GM23338 (cell line): ENCODE measurements at regions not wholly inside any gene's neighbourhood (a gene's known extent, or its start where the extent isn't known, plus 50 kb on each side); places are given as distances from the start of the nearest gene placed in this dataset.

Source experiments
- ATAC-seq: fragments of 200-7000 bp; cut with Tn5 transposase; 3 replicates; pipeline ENCODE4 v1.9.1; 2020
- DNase-seq: peaks from one replicate; pipeline ENCODE4 v3.0.0-alpha.2; 2015; ENCODE audit warnings: low spot score
- H2AFZ ChIP-seq: fragments of 200-600 bp; sonication (generic); 2 replicates; pipeline ENCODE4 v1.8.0; 2016; ENCODE audit warnings: antibody characterized with exemption, mild to moderate bottlenecking, moderate library complexity
- H3F3A ChIP-seq: fragments of 200-600 bp; sonication (generic); replicated peaks from 2 replicates; pipeline ENCODE4 v1.8.0; 2017; ENCODE audit warnings: antibody characterized with exemption, mixed run types, low read depth
- H3K27ac ChIP-seq: fragments of 200-600 bp; sonication (generic); 2 replicates; pipeline ENCODE4 v1.6.1; 2016; ENCODE audit warnings: low read depth
- H3K27me3 ChIP-seq: fragments of 200-600 bp; sonication (generic); 2 replicates; pipeline ENCODE4 v1.8.0; 2016; ENCODE audit warnings: mild to moderate bottlenecking, mixed run types, moderate library complexity; ENCODE audit not compliant: insufficient read depth
- H3K36me3 ChIP-seq: fragments of 200-600 bp; sonication (generic); 2 replicates; pipeline ENCODE4 v1.8.0; 2016; ENCODE audit warnings: mild to moderate bottlenecking; ENCODE audit not compliant: insufficient read depth
- H3K4me1 ChIP-seq: fragments of 200-600 bp; sonication (generic); 2 replicates; pipeline ENCODE4 v1.8.0; 2016; ENCODE audit warnings: mild to moderate bottlenecking, moderate library complexity; ENCODE audit not compliant: insufficient read depth
- H3K4me2 ChIP-seq: fragments of 200-600 bp; sonication (generic); 2 replicates; pipeline ENCODE4 v1.7.1; 2017; ENCODE audit warnings: mixed run types
- H3K4me3 ChIP-seq: fragments of 200-600 bp; sonication (generic); 2 replicates; pipeline ENCODE4 v1.6.1; 2016; ENCODE audit warnings: mixed run types
- H3K79me2 ChIP-seq: fragments of 200-600 bp; sonication (generic); replicated peaks from 2 replicates; pipeline ENCODE4 v1.8.0; 2017; ENCODE audit warnings: mild to moderate bottlenecking; ENCODE audit not compliant: insufficient read depth
- H3K9me2 ChIP-seq: fragments of 200-600 bp; sonication (generic); 2 replicates; pipeline ENCODE4 v1.8.0; 2017; ENCODE audit not compliant: insufficient read depth
- H4K20me1 ChIP-seq: fragments of 200-600 bp; sonication (generic); replicated peaks from 2 replicates; pipeline ENCODE4 v1.8.0; 2017; ENCODE audit warnings: mild to moderate bottlenecking; ENCODE audit not compliant: insufficient read depth
- H3K27ac Mint-ChIP-seq: 2 replicates; pipeline ENCODE4 v1.8.0; 2020; ENCODE audit warnings: inconsistent platforms, mild to moderate bottlenecking, moderate library complexity, mixed read lengths
- H3K27me3 Mint-ChIP-seq: 3 replicates; pipeline ENCODE4 v1.8.0; 2022; ENCODE audit warnings: low read depth, mild to moderate bottlenecking, moderate library complexity, mixed read lengths, inconsistent platforms; ENCODE audit not compliant: insufficient read depth, poor library complexity
- H3K36me3 Mint-ChIP-seq: 3 replicates; pipeline ENCODE4 v1.8.0; 2021; ENCODE audit warnings: low read depth, mild to moderate bottlenecking, inconsistent platforms, moderate library complexity, mixed read lengths
- H3K4me1 Mint-ChIP-seq: 3 replicates; pipeline ENCODE4 v1.8.0; 2020; ENCODE audit warnings: mild to moderate bottlenecking, inconsistent platforms, mixed read lengths
- H3K4me3 Mint-ChIP-seq: 3 replicates; pipeline ENCODE4 v1.8.0; 2021; ENCODE audit warnings: moderate library complexity, mild to moderate bottlenecking, inconsistent platforms, mixed read lengths
- H3K9me3 Mint-ChIP-seq: 3 replicates; pipeline ENCODE4 v1.8.0; 2020; ENCODE audit warnings: moderate library complexity, mild to moderate bottlenecking, inconsistent platforms, mixed read lengths
- EZH2 ChIP-seq: fragments of 200-600 bp; sonication (generic); IDR thresholded peaks from one replicate; pipeline ENCODE4 v1.8.0; 2017; ENCODE audit warnings: antibody characterized with exemption, mild to moderate bottlenecking, low read depth; ENCODE audit not compliant: unreplicated experiment
- JUNB ChIP-seq: IDR thresholded peaks from one replicate; pipeline ENCODE4 v1.6.1; 2016; ENCODE audit warnings: antibody characterized with exemption; ENCODE audit not compliant: unreplicated experiment
- NANOG ChIP-seq: IDR thresholded peaks from 2 replicates; pipeline ENCODE4 v1.6.1; 2016; ENCODE audit warnings: antibody characterized with exemption, borderline replicate concordance
- POLR2AphosphoS5 ChIP-seq: IDR thresholded peaks from 2 replicates; pipeline ENCODE4 v1.6.1; 2016; ENCODE audit warnings: antibody characterized with exemption, low read depth
- ZNF114 ChIP-seq: fragments of 250-450 bp; sonication (Bioruptor Pico); IDR thresholded peaks from 2 replicates; pipeline ENCODE4 v1.5.0; 2020; ENCODE audit warnings: mild to moderate bottlenecking, moderate library complexity
- ZNF331 ChIP-seq: fragments of 250-450 bp; sonication (Bioruptor Pico); IDR thresholded peaks from 2 replicates; pipeline ENCODE4 v1.5.0; 2020; ENCODE audit warnings: low read depth, mild to moderate bottlenecking, moderate library complexity
- TF ChIP-seq, protein P1 (sequence below): IDR thresholded peaks from 2 replicates; pipeline ENCODE4 v1.6.1; 2016; ENCODE audit warnings: antibody characterized with exemption
- TF ChIP-seq, protein P2 (sequence below), 2 experiments: fragments of 200-600 bp in 1 of 2; sonication (generic) in 1 of 2; conservative IDR thresholded peaks; 2 replicates each; pipeline versions ENCODE4 v1.5.1 to v1.6.1; 2016 to 2017; ENCODE audit warnings: antibody characterized with exemption in 2 of 2, low read depth in 2 of 2, mild to moderate bottlenecking in 2 of 2, moderate library complexity in 1 of 2
- TF ChIP-seq, protein P3 (sequence below): fragments of 250-450 bp; sonication (Bioruptor Pico); IDR thresholded peaks from 2 replicates; pipeline ENCODE4 v1.5.0; 2020; ENCODE audit warnings: mild to moderate bottlenecking, moderate library complexity
- TF ChIP-seq, protein P4 (sequence below): IDR thresholded peaks from one replicate; pipeline ENCODE4 v1.6.1; 2018; ENCODE audit warnings: antibody characterized with exemption; ENCODE audit not compliant: unreplicated experiment

DNA sequence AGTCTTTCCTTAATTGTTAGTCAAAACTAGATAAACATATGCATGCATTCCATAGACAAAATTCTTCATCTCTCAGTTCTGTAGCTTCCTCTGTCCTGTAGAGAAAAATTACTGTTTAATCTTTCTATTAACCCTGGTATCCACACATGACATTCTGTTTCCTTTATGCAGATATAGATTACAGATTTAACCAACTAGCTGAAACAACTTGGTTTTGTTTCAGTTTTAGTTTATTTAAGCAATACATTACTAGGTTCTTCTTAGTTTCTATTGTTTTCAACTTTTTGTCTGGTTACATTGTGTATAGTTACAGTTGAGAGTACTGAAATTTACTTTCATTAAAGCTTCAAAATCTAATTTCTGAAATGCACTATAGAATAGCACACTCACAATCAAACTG is 933.9 kb upstream of the EPHA5 start:
- DNase-seq, result no peak
- H3K4me2 ChIP-seq, result no peak overlapping the region
- H3K36me3 Mint-ChIP-seq, result no peaks in the 10 kb centered on the region
- H3K36me3 ChIP-seq, result no peaks in the 10 kb centered on the region
- H3K27ac Mint-ChIP-seq, result no peak overlapping the region
- H3K4me3 Mint-ChIP-seq, result no peak overlapping the region
- H3K4me3 ChIP-seq, result no peak overlapping the region
- H3K9me2 ChIP-seq, result no peaks in the 10 kb centered on the region
- H4K20me1 ChIP-seq, result no peaks in the 10 kb centered on the region
- no peaks in the 10 kb centered on the region for H3K9me3 Mint-ChIP-seq
- no peaks in the 10 kb centered on the region for H3K27me3 ChIP-seq
- no peaks in the 10 kb centered on the region for H3K79me2 ChIP-seq
- no peaks in the 10 kb centered on the region for H3K27me3 Mint-ChIP-seq
- H3F3A ChIP-seq, result no peaks in the 10 kb centered on the region
- no peak overlapping the region for H3K27ac ChIP-seq
- TF ChIP-seq NANOG, result no peak
- TF ChIP-seq JUNB, result no peak
- TF ChIP-seq, protein P1, sequence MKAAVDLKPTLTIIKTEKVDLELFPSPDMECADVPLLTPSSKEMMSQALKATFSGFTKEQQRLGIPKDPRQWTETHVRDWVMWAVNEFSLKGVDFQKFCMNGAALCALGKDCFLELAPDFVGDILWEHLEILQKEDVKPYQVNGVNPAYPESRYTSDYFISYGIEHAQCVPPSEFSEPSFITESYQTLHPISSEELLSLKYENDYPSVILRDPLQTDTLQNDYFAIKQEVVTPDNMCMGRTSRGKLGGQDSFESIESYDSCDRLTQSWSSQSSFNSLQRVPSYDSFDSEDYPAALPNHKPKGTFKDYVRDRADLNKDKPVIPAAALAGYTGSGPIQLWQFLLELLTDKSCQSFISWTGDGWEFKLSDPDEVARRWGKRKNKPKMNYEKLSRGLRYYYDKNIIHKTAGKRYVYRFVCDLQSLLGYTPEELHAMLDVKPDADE, result no peak
- TF ChIP-seq, protein P2, sequence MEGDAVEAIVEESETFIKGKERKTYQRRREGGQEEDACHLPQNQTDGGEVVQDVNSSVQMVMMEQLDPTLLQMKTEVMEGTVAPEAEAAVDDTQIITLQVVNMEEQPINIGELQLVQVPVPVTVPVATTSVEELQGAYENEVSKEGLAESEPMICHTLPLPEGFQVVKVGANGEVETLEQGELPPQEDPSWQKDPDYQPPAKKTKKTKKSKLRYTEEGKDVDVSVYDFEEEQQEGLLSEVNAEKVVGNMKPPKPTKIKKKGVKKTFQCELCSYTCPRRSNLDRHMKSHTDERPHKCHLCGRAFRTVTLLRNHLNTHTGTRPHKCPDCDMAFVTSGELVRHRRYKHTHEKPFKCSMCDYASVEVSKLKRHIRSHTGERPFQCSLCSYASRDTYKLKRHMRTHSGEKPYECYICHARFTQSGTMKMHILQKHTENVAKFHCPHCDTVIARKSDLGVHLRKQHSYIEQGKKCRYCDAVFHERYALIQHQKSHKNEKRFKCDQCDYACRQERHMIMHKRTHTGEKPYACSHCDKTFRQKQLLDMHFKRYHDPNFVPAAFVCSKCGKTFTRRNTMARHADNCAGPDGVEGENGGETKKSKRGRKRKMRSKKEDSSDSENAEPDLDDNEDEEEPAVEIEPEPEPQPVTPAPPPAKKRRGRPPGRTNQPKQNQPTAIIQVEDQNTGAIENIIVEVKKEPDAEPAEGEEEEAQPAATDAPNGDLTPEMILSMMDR (conservative IDR thresholded peaks at IDR 0.05; ENCODE audit: low read depth in 2 of 2), result no peak
- TF ChIP-seq EZH2, result no peak
- no peak for TF ChIP-seq ZNF114
- TF ChIP-seq ZNF331, result no peak
- TF ChIP-seq, protein P3, sequence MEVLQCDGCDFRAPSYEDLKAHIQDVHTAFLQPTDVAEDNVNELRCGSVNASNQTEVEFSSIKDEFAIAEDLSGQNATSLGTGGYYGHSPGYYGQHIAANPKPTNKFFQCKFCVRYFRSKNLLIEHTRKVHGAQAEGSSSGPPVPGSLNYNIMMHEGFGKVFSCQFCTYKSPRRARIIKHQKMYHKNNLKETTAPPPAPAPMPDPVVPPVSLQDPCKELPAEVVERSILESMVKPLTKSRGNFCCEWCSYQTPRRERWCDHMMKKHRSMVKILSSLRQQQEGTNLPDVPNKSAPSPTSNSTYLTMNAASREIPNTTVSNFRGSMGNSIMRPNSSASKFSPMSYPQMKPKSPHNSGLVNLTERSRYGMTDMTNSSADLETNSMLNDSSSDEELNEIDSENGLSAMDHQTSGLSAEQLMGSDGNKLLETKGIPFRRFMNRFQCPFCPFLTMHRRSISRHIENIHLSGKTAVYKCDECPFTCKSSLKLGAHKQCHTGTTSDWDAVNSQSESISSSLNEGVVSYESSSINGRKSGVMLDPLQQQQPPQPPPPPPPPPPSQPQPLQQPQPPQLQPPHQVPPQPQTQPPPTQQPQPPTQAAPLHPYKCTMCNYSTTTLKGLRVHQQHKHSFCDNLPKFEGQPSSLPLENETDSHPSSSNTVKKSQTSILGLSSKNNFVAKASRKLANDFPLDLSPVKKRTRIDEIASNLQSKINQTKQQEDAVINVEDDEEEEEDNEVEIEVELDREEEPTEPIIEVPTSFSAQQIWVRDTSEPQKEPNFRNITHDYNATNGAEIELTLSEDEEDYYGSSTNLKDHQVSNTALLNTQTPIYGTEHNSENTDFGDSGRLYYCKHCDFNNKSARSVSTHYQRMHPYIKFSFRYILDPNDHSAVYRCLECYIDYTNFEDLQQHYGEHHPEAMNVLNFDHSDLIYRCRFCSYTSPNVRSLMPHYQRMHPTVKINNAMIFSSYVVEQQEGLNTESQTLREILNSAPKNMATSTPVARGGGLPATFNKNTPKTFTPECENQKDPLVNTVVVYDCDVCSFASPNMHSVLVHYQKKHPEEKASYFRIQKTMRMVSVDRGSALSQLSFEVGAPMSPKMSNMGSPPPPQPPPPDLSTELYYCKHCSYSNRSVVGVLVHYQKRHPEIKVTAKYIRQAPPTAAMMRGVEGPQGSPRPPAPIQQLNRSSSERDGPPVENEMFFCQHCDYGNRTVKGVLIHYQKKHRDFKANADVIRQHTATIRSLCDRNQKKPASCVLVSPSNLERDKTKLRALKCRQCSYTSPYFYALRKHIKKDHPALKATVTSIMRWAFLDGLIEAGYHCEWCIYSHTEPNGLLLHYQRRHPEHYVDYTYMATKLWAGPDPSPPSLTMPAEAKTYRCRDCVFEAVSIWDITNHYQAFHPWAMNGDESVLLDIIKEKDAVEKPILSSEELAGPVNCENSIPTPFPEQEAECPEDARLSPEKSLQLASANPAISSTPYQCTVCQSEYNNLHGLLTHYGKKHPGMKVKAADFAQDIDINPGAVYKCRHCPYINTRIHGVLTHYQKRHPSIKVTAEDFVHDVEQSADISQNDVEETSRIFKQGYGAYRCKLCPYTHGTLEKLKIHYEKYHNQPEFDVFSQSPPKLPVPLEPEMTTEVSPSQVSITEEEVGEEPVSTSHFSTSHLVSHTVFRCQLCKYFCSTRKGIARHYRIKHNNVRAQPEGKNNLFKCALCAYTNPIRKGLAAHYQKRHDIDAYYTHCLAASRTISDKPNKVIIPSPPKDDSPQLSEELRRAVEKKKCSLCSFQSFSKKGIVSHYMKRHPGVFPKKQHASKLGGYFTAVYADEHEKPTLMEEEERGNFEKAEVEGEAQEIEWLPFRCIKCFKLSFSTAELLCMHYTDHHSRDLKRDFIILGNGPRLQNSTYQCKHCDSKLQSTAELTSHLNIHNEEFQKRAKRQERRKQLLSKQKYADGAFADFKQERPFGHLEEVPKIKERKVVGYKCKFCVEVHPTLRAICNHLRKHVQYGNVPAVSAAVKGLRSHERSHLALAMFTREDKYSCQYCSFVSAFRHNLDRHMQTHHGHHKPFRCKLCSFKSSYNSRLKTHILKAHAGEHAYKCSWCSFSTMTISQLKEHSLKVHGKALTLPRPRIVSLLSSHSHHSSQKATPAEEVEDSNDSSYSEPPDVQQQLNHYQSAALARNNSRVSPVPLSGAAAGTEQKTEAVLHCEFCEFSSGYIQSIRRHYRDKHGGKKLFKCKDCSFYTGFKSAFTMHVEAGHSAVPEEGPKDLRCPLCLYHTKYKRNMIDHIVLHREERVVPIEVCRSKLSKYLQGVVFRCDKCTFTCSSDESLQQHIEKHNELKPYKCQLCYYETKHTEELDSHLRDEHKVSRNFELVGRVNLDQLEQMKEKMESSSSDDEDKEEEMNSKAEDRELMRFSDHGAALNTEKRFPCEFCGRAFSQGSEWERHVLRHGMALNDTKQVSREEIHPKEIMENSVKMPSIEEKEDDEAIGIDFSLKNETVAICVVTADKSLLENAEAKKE (CRISPR knock-in tag), result no peak
- TF ChIP-seq, protein P4, sequence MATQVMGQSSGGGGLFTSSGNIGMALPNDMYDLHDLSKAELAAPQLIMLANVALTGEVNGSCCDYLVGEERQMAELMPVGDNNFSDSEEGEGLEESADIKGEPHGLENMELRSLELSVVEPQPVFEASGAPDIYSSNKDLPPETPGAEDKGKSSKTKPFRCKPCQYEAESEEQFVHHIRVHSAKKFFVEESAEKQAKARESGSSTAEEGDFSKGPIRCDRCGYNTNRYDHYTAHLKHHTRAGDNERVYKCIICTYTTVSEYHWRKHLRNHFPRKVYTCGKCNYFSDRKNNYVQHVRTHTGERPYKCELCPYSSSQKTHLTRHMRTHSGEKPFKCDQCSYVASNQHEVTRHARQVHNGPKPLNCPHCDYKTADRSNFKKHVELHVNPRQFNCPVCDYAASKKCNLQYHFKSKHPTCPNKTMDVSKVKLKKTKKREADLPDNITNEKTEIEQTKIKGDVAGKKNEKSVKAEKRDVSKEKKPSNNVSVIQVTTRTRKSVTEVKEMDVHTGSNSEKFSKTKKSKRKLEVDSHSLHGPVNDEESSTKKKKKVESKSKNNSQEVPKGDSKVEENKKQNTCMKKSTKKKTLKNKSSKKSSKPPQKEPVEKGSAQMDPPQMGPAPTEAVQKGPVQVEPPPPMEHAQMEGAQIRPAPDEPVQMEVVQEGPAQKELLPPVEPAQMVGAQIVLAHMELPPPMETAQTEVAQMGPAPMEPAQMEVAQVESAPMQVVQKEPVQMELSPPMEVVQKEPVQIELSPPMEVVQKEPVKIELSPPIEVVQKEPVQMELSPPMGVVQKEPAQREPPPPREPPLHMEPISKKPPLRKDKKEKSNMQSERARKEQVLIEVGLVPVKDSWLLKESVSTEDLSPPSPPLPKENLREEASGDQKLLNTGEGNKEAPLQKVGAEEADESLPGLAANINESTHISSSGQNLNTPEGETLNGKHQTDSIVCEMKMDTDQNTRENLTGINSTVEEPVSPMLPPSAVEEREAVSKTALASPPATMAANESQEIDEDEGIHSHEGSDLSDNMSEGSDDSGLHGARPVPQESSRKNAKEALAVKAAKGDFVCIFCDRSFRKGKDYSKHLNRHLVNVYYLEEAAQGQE, result no peak
- no peak for TF ChIP-seq POLR2AphosphoS5
- no peak overlapping the region for H2AFZ ChIP-seq
- H3K4me1 Mint-ChIP-seq, result peaks cover 6% of the 10 kb centered on the region
- no peak for ATAC-seq
- no peaks in the 10 kb centered on the region for H3K4me1 ChIP-seq
